ENCODE measurements at regions not wholly inside any gene's neighbourhood (a gene's known extent, or its start where the extent isn't known, plus 50 kb on each side); places are given as distances from the start of the nearest gene placed in this dataset.

GRCh38 chr6:140609321-140609720 lies 1234.9 kb upstream of the CITED2 start:
- no peak for TF ChIP-seq EZH2 (IDR thresholded peaks at IDR 0.05; ENCODE audit: borderline replicate concordance)
- TF ChIP-seq CTCF (IDR thresholded peaks at IDR 0.05; ENCODE audit: poor library complexity): no peak
- no peak for TF ChIP-seq EZH2phosphoT487 (IDR thresholded peaks at IDR 0.05; ENCODE audit: low read depth, severe bottlenecking, unreplicated experiment)

All from hepatocyte (in vitro differentiated cells).